G401 (cell line): ENCODE measurements at regions not wholly inside any gene's neighbourhood (a gene's known extent, or its start where the extent isn't known, plus 50 kb on each side); places are given as distances from the start of the nearest gene placed in this dataset.
"Not testable (repeated sequence)": the region's sequence is repeated elsewhere in the genome, so short reads cannot be mapped to it uniquely, and the experiment has no call there.

Experiments used
- DNase-seq: peaks from one replicate; pipeline ENCODE4 v3.0.0-alpha.2; 2015; ENCODE audit warnings: low spot score
- in situ Hi-C: cut with HindIII; loops from 2 replicates; pipeline ENCODE4 v1.10.0; 2016; ENCODE audit warnings: low sequenced_read_pairs, mixed read lengths

DNA sequence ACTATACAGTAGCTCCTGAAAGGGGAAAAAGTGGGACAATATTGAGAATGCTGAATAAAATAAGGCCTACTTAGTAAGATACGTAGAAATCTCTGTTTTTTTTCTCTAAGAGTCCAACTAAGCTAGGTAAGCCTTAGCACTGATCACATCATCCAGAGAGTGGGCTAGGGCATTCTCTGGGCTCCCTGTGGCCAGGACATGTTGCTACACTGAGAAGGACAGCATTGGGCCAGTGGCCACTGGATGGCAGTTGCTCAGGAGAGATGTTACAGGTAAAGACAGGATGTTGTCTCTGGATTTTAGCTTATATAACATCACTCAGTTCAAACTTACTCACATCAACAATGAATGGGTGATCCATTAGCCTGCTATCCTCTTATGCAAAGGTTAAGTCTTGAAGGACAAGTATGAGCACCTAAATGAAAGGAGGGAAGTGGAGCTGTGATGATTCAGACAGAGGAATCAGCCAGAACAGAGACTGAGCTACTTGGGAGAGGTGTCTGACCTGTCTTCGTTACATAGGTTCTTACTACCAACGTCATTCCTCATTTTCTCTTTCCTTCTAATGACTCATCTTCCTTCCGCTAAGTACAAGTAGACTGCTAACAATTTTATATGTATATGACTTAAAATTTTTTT, 226.6 kb upstream of the ADCY2 start:
- no peak for DNase-seq
- in situ Hi-C loops = no loop called here

DNA sequence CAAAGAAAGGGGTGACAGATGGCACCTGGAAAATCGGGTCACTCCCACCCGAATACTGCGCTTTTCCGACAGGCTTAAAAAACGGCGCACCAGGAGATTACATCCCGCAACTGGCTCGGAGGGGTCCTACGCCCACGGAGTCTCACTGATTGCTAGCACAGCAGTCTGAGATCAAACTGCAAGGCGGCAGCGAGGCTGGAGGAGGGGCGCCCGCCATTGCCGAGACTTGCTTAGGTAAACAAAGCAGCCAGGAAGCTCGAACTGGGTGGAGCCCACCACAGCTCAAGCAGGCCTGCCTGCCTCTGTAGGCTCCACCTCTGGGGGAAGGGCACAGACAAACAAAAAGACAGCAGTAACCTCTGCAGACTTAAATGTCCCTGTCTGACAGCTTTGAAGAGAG, 225.2 kb upstream of the ADCY2 start:
- in situ Hi-C loops, DNase-seq: not testable (repeated sequence)

DNA sequence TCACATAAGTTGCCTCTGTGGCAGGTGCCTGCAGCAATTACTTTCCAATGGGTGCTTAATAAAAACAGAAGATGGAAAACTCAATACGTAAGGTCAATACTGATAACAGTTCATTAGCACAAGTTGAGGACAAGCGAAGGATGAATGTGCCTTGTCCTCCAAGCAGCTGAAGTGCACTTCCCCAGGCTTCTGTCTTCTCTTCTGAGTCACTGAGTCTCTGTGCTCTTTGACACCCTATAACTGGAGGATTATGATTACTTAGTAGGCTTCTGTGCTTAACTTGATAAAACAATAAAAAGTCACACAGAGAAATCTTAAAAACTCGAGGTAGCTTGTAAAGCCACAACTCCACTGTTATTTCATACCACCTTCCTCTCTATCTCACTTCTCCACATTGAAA, 216.6 kb upstream of the ADCY2 start:
- in situ Hi-C loops = no loop called here
- no peak for DNase-seq

DNA sequence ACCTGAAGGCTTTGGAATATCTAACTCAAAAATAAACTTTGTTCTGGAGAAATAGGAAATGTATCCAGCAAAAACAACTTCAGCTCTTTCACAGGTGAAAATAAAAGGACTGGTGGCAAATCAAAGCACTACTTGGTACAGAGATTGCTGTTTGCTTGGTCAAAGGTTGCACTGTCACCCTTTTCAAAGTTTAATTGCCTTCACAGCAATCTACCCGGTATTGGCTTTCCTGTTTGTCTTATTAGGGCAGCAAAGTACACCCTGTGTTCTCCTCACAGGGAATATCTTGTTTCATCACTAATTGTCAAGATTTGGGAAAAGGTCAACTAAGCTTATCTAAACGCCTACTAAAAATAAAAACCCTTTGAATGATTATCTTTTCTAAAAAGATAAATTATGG, 214.1 kb upstream of the ADCY2 start:
- DNase-seq = no peak
- in situ Hi-C loops = no loop called here

DNA sequence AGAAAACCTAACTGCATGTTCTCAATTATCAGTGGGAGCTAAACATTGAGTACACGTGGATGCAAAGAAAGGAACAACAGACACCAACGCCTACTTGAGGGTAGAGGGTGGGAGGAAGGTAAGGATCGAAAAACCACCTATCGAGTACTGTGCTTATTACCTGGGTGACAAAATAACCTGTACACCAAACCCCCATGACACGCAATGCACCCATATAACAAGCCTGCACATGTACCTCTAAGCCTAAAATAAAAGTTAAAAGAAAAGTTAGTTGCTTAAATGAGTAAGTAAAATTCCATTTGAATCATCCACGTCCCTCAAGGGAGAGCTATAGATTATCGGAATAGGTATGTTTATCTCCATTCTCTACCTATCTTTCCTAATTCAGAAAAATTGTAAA, 210.2 kb upstream of the ADCY2 start:
- DNase-seq = no peak
- in situ Hi-C loops = no loop called here

DNA sequence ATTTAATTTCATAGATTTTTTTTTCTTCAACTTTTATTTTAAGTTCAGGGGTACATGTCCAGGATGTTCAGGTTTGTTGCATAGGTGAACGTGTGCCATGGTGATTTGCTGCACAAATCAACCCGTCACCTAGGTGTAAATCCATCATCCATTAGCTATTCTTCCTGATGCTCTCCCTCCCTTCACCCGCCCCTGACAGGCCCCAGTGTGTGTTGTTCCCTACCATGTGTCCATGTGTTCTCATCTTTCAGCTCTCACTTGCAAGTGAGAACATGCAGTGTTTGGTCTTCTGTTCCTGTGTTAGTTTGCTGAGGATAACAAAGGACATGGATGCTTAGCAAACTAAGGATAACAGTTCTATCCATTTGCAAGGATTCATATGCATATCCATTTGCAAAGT, 209.1 kb upstream of the ADCY2 start:
- DNase-seq = no peak
- in situ Hi-C loops = no loop called here

DNA sequence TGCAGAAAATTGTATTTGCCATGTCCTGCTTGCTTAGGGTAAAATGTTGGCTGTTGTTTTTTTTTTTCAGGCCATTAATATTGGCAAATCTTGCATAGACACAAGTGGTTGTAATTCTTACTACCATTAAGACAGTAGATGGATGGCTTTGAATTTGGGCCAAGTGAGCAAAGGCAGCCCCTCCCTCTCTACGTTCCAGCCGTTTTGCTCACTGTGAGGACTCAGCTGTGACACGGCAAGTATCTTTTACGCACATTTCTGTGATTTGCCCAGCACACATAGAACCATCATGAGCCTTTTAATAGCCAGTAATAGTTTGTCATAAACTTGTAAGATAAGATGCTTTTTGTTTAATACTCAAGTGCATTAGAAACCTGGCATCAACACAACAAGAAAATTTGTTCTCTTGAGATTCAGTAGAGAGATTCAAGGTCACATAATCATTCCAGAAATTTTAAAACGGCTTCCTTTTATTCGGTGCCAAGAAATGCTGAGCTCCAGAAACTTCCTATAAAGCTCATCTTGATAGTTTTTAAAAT, 205.2 kb upstream of the ADCY2 start:
- DNase-seq = no peak
- in situ Hi-C loops = no loop called here

DNA sequence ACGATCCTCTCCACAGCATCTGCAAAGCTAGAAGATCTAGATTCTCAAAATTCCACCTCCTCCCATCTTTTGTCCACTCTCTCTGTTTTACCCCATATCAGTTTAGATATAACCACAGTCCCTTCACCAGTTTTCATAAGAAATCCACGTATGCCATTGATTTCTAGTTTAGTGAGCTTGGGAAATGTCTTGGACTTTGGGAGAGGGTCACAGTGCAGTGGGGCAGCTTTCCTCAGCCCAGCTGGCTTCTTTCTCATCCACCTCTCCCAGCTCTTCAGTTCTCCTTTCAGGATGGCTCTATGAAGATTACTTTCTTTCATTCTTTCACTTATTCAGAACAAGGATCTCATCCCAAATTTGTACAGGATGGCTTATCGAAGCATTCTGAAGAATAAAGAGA, 203.9 kb upstream of the ADCY2 start:
- in situ Hi-C loops = no loop called here
- DNase-seq = no peak

DNA sequence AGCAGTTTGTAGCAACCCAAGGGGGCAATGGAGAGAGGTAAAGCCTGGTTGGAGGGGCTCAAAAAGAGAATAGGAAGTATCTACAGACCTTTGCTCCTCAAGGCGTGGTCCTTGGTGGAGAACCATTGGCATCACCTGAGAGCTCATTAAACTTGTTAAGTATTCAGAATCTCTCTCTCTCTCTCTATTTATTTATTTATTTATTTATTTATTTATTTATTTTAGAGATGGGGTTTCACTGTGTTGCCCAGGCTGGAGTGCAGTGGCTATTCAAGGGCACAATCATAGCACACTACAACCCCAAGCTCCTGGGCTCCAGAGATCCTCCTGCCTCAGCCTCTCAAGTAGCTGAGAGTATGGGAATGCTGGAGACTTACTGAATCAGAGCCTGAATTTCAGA, 193.1 kb upstream of the ADCY2 start:
- in situ Hi-C loops = no loop called here
- no peak for DNase-seq

DNA sequence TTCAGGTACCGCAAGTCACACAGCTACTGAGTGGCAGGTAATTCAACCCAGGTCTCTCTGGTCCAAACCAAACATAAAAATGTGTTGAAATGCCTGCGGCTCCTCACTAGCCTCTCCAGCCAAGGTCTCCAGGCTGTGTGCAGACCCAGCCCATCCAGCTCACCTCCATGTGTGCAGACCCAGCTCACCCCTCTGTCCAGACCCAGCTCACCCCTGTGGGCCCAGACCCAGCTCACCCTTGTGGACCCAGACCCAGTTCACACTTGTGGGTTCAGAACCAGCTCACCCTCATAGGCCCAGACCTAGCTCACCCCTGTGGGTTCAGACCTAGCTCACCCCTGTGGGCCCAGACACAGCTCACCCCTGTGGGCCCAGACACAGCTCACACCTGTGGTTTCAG, 188.0 kb upstream of the ADCY2 start:
- in situ Hi-C loops = no loop called here

DNA sequence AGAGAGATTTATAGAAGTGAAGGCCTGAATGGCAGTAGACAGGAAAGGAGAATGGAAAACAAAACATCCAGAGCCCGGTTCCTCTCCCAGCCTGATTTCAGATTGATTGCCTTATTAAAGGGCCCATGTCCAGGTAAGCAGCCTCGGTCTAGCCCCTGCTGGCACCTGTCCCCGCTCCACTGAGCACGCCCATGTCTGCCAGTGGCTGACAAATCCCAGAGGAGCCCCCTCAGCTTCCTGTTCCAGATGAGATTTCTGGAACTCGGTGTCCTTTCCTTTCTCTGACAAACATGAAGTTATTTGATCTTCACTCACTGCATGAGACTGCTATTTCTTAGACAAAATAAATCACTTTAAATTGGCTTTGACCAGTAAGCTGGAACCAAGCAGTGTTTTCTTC, 187.0 kb upstream of the ADCY2 start:
- in situ Hi-C loops = no loop called here
- DNase-seq = no peak

More for the DNA sequence above, 188.0 kb upstream of the ADCY2 start:
- DNase-seq = no peak

DNA sequence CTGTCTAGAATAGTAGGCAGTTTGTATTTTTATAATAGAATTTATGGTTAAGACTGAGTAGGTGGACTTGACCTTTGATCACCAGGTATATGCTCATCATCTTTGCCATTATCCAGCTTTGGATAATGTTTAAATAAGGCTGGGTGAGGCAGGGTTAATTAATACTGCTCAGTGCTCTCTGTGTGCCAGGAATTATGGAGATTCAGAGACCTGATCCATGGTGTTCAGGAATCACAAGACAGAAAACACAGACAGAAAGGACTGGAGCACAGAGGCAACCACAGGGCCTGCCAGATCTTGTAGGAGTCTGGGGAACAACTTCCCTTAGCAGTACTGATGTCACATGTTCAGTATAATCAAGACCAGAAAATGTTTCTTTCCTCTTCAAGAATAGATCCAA, 186.3 kb upstream of the ADCY2 start:
- no peak for DNase-seq
- in situ Hi-C loops = no loop called here

DNA sequence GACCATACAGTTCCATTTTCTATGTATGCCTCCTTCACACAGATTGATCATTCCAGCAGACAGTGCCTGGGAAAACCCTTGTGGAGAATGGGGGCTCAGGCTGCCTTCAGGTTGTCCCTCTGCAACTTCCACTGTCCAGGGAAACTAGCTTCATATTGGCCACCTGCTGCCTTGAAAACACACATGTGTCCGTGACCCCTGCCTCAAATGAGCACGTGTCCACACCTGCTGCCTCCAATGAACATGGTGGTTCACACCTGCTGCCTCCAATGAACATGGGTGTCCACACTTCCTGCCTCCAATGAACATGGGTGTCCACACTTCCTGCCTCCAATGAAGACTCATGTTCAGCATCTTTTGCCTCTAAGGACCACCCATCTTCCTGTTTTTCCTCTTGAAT, 185.4 kb upstream of the ADCY2 start:
- in situ Hi-C loops = no loop called here

DNA sequence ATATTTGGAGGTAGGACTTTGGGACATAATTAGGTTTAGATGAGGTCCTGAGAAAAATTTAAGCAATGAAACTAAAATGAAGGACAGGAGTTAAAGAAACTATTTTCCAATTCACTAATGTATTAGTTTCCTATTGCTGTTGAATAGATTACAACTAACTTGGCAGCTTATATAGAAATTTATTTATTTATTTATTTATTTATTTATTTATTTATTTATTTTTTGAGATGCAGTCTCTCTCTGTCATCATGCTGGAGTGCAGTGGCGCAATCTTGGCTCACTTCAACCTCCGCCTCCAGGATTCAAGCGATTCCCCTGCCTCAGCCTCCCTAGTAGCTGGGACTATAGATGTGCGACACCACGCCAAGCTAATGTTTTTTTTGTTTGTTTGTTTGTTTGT, 182.4 kb upstream of the ADCY2 start:
- in situ Hi-C loops = no loop called here
- no peak for DNase-seq

More for the DNA sequence above, 185.4 kb upstream of the ADCY2 start:
- no peak for DNase-seq

DNA sequence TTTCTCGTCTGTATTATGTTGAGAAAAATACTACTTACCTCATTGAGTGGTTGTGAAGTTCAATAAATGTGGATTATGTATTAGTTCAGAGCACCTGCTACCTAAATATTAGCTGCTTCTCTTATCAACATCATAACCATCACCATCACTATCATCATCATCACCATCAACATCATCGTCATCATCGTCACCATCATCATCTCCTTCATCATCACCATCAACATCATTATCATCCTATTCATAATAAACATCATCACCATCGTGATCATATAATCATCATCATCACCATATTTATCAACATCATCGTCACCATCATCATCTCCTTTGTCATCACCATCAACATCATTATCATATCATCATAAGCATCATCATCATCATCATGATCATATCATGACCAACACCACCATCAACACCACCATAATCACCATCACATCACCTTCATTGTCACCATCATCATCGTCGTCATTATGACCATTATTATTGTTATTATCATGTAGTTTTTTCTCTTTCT, 181.0 kb upstream of the ADCY2 start:
- no peak for DNase-seq
- in situ Hi-C loops = no loop called here

DNA sequence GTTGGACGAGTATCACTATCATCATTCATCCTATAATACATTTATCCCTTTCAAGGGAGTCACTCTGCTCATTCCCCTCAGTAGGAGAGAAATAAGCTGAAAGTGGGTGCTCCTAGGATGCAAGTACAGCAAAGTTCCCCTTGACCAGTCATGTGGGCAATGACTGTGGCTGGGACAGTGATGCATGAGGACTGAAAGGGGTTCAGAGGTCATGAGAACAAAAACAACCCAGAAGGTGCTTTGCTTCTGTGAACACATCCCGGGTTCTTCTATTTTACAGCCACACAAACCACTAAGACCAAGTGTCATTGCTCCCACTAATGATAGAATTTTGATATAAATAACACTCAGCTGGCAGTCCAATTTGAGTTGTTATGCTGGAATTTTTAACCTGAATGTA, 177.8 kb upstream of the ADCY2 start:
- in situ Hi-C loops = no loop called here
- no peak for DNase-seq

DNA sequence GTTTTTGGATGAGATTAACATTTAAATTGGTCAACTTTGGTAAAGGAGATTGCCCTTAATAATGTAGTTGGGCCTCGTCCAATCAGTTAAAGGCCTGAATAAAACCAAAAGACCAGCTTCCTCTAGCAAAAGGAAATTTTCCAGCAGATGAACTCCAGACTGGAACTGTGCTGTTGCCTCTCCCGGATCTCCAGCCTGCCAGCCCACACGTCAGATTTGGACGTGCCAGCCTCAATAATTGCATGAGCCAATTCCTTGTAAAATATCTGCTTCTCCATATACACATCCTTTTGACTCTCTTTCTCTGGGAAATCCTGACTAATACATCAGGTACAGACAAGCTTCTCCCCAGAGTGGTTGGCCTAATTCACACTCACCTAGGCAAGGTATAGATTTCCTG, 175.8 kb upstream of the ADCY2 start:
- in situ Hi-C loops = no loop called here
- no peak for DNase-seq

DNA sequence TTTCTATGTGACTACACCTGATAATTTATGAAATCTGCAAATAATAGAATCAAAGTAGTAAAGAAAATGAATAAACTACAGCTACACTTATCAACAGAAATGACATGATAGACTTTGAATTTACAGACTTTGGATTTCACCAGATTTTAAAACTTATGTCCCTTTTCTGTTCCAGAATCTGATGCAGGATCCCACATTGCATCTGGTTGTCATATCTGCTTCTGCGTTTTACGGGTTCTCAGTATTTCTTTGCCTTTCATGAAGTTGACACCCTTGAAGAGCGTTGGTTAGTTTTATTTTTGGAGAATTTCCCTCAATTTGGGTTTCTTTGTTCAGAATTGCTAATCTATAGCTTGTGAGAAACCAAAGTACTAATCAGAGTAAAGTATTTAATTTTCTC, 174.9 kb upstream of the ADCY2 start:
- DNase-seq = no peak

DNA sequence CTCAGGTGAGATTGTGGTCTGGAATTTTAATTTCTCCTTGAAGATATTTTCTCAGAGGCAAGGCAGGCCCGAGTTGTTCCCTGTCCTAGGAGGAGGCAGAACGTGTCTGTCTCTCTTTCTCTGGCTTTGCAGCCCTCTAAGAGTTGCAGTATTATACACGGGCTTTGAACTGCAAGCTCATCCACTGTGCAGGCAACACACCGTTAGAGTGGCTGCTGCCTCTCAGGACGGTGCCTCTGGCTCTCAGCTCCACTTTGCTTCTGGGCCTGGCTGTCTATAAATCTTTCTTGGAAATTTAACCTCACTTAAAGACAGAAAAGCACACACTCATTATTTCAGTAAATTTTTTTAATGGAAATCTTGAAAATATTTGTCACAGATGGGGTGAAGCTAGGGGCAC, 170.1 kb upstream of the ADCY2 start:
- DNase-seq = no peak
- in situ Hi-C loops = no loop called here

More for the DNA sequence above, 174.9 kb upstream of the ADCY2 start:
- in situ Hi-C loops = no loop called here

DNA sequence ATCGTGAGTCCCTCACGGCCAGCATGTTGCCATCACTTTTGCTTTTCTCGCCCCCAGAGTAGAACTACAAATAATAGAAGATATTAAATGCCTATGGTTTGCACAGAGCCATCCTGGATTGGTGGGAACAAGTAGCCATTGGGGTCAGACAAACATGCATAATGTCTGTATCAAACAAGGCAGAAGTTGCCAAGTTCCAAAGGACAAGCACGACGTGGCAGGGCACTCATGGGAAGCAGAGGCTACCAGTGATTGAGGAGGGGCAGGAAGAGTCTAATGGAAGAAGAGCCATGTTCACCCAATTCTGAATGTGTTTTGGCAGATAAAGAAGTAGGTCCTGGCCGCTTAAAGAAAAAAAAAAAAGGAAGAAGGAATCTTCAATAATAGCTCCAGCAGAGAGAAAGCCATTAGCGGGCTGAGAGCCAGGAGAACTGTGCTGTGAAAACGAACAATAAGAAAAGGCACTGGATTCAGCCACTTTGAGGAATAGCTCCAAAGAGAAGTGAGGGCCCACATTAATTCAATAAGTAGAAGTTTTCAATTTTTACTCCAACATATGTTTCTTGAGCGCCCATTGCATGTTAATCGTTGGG, 153.7 kb upstream of the ADCY2 start:
- no peak for DNase-seq
- in situ Hi-C loops = no loop called here

DNA sequence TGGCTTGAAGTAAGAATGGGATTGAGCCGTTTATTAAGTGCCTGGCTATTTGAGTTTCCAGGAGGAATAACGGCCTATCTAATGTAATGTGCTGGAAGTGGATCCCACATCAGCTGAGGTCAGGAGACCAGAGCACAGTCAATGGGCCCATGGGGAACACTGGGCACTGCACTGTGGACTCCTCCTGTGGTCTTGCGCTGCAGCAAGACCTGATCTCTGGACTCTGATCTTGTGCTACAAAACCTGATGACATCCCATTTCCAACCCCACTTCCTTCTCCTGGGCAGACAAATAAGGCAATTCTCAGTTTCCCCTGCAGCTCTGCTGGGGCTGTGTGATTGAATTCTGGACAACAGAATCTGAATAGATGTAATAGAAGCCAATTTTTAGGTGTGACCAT, 151.7 kb upstream of the ADCY2 start:
- in situ Hi-C loops = no loop called here
- no peak for DNase-seq
